AG04450 (cell line): ENCODE measurements at regions not wholly inside any gene's neighbourhood (a gene's known extent, or its start where the extent isn't known, plus 50 kb on each side); places are given as distances from the start of the nearest gene placed in this dataset.
"Not testable (repeated sequence)": the region's sequence is repeated elsewhere in the genome, so short reads cannot be mapped to it uniquely, and the experiment has no call there.

ENCODE experiments used
- CTCF ChIA-PET: fragments of 300-600, 350-600 bp; formaldehyde crosslinking; extraction: SDS; loops from one replicate; lab custom pipeline; 2022; ENCODE audit warnings: antibody characterized with exemption, inconsistent platforms; lab: Charles Lee
- POLR2A ChIA-PET: fragments of 350-600 bp; formaldehyde crosslinking; extraction: SDS; loops from one replicate; lab custom pipeline; 2021; ENCODE audit warnings: antibody characterized with exemption, inconsistent platforms; lab: Yijun Ruan, JAX
- DNase-seq: peaks from one replicate; pipeline ENCODE4 v3.0.0-alpha.2; 2011; ENCODE audit warnings: low read depth, low spot score
- H3K27ac ChIP-seq: one replicate; pipeline ENCODE4 v1.5.1; 2012; ENCODE audit warnings: low read depth, low read length, control low read depth
- H3K27me3 ChIP-seq: one replicate; pipeline ENCODE4 v1.6.0; 2012; ENCODE audit warnings: low read length; ENCODE audit not compliant: control insufficient read depth, insufficient read depth
- H3K4me3 ChIP-seq: 2 replicates; pipeline ENCODE4 v1.5.1; 2011; ENCODE audit warnings: mild to moderate bottlenecking, low read depth, low read length, control low read depth
- H3K9me3 ChIP-seq: 2 replicates; pipeline ENCODE4 v1.5.1; 2012; ENCODE audit warnings: low read length; ENCODE audit not compliant: control insufficient read depth, insufficient read depth
- TF ChIP-seq, protein P1 (sequence below): IDR thresholded peaks from 2 replicates; pipeline ENCODE4 v1.5.1; 2011; ENCODE audit warnings: low read depth, low read length, control low read depth, inconsistent platforms

DNA sequence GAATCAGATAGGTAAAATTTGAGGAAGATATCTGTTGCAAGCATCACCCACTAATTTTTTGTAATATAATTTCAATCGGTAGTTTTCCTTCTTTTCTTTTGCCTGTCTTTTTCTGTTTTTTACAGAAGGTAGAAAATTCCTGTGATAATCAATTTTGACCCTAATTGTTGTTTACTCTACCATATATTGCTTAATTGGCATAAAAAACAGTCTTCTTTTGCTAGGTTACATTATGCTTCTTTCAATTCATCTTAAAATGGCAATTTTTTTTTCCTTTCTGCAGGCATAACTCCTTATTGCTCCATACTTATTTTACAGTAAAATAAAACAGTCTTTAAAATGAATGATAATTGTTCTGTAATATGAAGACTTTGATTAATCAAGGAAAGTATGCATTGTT lies 286.2 kb upstream of the LRP1B start:
- no peaks in the 10 kb centered on the region for H3K27me3 ChIP-seq
- no peak overlapping the region for H3K4me3 ChIP-seq
- CTCF ChIA-PET = no interaction called here
- no peaks in the 10 kb centered on the region for H3K9me3 ChIP-seq
- no peak overlapping the region for H3K27ac ChIP-seq
- TF ChIP-seq, protein P1, sequence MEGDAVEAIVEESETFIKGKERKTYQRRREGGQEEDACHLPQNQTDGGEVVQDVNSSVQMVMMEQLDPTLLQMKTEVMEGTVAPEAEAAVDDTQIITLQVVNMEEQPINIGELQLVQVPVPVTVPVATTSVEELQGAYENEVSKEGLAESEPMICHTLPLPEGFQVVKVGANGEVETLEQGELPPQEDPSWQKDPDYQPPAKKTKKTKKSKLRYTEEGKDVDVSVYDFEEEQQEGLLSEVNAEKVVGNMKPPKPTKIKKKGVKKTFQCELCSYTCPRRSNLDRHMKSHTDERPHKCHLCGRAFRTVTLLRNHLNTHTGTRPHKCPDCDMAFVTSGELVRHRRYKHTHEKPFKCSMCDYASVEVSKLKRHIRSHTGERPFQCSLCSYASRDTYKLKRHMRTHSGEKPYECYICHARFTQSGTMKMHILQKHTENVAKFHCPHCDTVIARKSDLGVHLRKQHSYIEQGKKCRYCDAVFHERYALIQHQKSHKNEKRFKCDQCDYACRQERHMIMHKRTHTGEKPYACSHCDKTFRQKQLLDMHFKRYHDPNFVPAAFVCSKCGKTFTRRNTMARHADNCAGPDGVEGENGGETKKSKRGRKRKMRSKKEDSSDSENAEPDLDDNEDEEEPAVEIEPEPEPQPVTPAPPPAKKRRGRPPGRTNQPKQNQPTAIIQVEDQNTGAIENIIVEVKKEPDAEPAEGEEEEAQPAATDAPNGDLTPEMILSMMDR = no peak
- POLR2A ChIA-PET = no interaction called here
- DNase-seq = no peak

- no peak for DNase-seq
- Histone ChIP-seq H3K27ac (no peak overlapping the region), H3K9me3 (no peaks in the 10 kb centered on the region), H3K4me3 (no peak overlapping the region), H3K27me3 (no peaks in the 10 kb centered on the region)
- TF ChIP-seq, protein P1 = no peak
- CTCF ChIA-PET = no interaction called here
- POLR2A ChIA-PET = no interaction called here
Measured at GRCh38 chr2:142415461-142415860, 284.6 kb upstream of the LRP1B start.

DNA sequence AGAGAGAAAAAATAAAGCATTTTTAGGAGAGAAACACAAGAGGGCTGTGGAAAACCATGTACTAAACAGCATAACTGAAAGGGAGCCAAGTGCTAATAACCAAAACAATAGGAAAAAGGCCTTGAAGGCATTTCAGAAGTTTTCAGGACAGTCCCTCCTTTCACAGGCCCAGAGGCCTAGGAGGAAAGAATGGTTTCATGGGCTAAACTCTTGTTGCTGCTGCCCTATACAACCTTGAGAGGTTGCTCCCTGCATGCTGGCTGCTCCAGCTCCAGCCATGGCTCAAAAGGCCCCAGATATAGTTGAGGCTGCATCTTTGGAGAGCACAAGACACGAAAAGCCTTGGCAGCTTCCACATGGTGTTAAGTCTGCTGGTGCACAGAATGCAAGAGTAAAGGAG lies 267.4 kb upstream of the LRP1B start:
- no peak overlapping the region for H3K27ac ChIP-seq
- no peak for DNase-seq
- H3K27me3 ChIP-seq = no peaks in the 10 kb centered on the region
- no peak overlapping the region for H3K4me3 ChIP-seq
- CTCF ChIA-PET = no interaction called here
- POLR2A ChIA-PET = no interaction called here
- TF ChIP-seq, protein P1 = no peak
- no peaks in the 10 kb centered on the region; the same call in 1 of the 2 replicates for H3K9me3 ChIP-seq

DNA sequence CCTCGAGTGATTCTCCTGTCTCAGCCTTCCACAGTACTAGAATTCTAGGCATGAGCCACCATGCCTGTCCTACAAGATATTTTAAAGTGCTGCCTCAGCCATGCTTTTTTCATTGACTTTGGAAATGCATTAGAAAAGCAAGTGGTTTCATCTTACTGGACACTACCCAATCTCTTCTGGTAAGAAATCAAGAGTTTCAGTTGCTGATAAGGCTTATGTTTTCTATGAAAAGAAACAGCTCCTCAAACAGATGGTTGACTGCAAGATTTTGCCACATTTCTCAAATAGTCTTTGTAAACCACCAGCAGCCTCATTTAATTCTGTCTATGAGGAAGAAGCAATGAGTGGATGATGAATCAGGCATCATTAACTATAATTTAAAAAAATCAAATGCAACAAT lies 264.5 kb upstream of the LRP1B start:
- ChIA-PET POLR2A (no interaction called here), CTCF (no interaction called here)
- H3K4me3 ChIP-seq = no peak overlapping the region
- H3K27ac ChIP-seq = no peak overlapping the region
- no peaks in the 10 kb centered on the region for H3K27me3 ChIP-seq
- no peaks in the 10 kb centered on the region for H3K9me3 ChIP-seq
- TF ChIP-seq, protein P1 = no peak
- no peak for DNase-seq

DNA sequence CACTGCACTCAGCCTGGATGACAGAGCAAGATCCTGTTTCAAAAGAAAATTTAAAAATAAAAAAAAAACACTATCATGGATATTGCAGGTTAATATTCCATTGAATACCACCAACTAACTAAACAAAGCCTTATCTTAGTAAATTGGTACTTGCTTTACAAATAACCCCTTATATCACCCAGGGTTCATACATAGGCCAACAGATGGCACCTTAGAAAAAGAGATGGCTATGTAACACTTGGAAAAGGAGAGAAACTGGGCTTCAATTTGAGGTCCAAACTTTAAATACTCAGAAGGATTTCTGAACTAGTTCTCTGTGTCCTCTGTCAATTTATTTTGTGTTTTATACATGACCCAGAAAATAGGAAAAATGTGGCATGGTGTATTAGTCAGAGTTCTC lies 249.6 kb upstream of the LRP1B start:
- no peak overlapping the region for H3K4me3 ChIP-seq
- H3K27ac ChIP-seq = no peak overlapping the region
- no peaks in the 10 kb centered on the region for H3K27me3 ChIP-seq
- TF ChIP-seq, protein P1 = no peak
- POLR2A ChIA-PET = no interaction called here
- CTCF ChIA-PET = no interaction called here
- no peaks in the 10 kb centered on the region for H3K9me3 ChIP-seq
- DNase-seq = no peak

DNA sequence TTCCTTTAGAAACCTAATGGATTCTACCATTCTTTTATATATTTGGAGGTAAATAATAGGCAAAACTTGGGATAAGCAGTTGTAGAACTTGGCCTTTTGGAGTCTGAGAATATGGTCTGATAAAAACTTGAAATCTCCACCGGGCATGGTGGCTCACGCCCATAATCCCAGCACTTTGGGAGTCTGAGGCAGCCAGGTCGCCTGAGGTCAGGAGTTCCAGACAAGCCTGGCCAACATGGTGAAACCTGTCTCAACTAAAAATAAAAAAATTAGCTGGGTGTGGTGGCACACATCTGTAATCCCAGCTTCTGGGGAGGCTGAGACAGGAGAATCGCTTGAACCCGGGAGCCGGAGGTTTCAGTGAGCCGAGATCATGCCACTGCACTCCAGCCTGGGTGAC lies 231.3 kb upstream of the LRP1B start:
- H3K9me3 ChIP-seq, H3K27me3 ChIP-seq, H3K27ac ChIP-seq, CTCF ChIA-PET, DNase-seq, H3K4me3 ChIP-seq, POLR2A ChIA-PET: not testable (repeated sequence)
